NT2/D1 (cell line): ENCODE measurements at regions not wholly inside any gene's neighbourhood (a gene's known extent, or its start where the extent isn't known, plus 50 kb on each side); places are given as distances from the start of the nearest gene placed in this dataset.

Source experiments
- SUZ12 ChIP-seq: IDR thresholded peaks from 2 replicates; pipeline ENCODE4 v1.6.1; 2011; ENCODE audit not compliant: insufficient read length, insufficient read depth; ENCODE audit errors: extremely low read depth
- YY1 ChIP-seq: IDR thresholded peaks from 2 replicates; pipeline ENCODE4 v1.6.1; 2011; ENCODE audit not compliant: insufficient read length, insufficient read depth
- ZNF274 ChIP-seq: IDR thresholded peaks from 2 replicates; pipeline ENCODE4 v1.6.1; 2011; ENCODE audit warnings: mild to moderate bottlenecking, low read depth, low read length

DNA sequence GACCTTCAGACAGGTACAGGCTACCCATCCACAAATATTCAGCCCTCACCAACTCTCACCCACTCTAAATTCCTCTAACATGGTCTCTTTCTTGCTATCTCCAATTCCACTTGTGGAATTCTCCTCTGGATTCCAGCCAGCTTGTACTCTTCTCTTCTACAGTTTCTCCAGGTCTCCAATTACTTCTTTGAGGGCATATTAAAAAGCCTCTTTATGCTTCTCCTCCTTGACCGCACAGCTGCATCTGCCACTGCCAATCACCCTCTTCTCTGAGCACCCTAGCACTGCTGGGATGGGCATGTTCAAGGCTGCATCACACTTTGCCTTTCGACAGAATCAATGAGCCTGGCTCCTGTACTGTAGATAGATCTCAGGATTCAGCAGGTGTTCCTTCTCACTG lies 101.5 kb upstream of the ANKRD1 start:
- TF ChIP-seq ZNF274 (no peak), YY1 (no peak), SUZ12 (no peak)
